ENCODE measurements at regions not wholly inside any gene's neighbourhood (a gene's known extent, or its start where the extent isn't known, plus 50 kb on each side); places are given as distances from the start of the nearest gene placed in this dataset.
"Not testable (repeated sequence)": the region's sequence is repeated elsewhere in the genome, so short reads cannot be mapped to it uniquely, and the experiment has no call there.

- H3K79me2 ChIP-seq (ENCODE audit: control insufficient read depth, insufficient read depth, low read length): no peaks in the 10 kb centered on the region
- no peaks in the 10 kb centered on the region for H3K36me3 ChIP-seq (ENCODE audit: control insufficient read depth, insufficient read depth, low read length)
- TF ChIP-seq CTCF (conservative IDR thresholded peaks at IDR 0.05 in 1 of 2, IDR thresholded peaks at IDR 0.05 in 1 of 2; ENCODE audit: low read depth in 1 of 2, low read length in 2 of 2) (no peak), EZH2 (IDR thresholded peaks at IDR 0.05; ENCODE audit: low read length, missing control alignments) (no peak)
- H3K4me1 ChIP-seq (ENCODE audit: control insufficient read depth, extremely low read depth, insufficient read depth, low read length): no peaks in the 10 kb centered on the region
- no peak overlapping the region for H2AFZ ChIP-seq (ENCODE audit: low read length)
- no peak overlapping the region for H3K27ac ChIP-seq (ENCODE audit: insufficient read depth, low read length)
- no peaks in the 10 kb centered on the region for H3K27me3 ChIP-seq (ENCODE audit: control insufficient read depth, insufficient read depth, low read length)
- H3K9me3 ChIP-seq (ENCODE audit: control insufficient read depth, insufficient read depth, low read depth, low read length): no peaks in the 10 kb centered on the region
- H3K9ac ChIP-seq (ENCODE audit: insufficient read depth, low read length): no peak overlapping the region
- no peak for DNase-seq (ENCODE audit: low read depth in 2 of 2)
- no peak overlapping the region for H3K4me2 ChIP-seq (ENCODE audit: extremely low read depth, insufficient read depth, low read length)
- no peak overlapping the region for H3K4me3 ChIP-seq (replicated peaks in 1 of 4; ENCODE audit: control extremely low read depth in 1 of 4, insufficient read depth in 1 of 4, low read depth in 3 of 4, low read length in 4 of 4)
- H4K20me1 ChIP-seq (ENCODE audit: control insufficient read depth, extremely low read depth, insufficient read depth, low read length): no peaks in the 10 kb centered on the region
Observed at GRCh38 chr10:81426722-81427121, 448.3 kb upstream of the NRG3 start.

GRCh38 chr10:81428456-81429134 is 446.4 kb upstream of the NRG3 start:
- Histone ChIP-seq H3K9me3 (ENCODE audit: control insufficient read depth, insufficient read depth, low read depth, low read length) (no peaks in the 10 kb centered on the region), H2AFZ (ENCODE audit: low read length) (no peak overlapping the region)
- DNase-seq (ENCODE audit: low read depth in 2 of 2): no peak

GRCh38 chr10:81439445-81439844 is 435.5 kb upstream of the NRG3 start:
- H3K9ac ChIP-seq (ENCODE audit: insufficient read depth, low read length): no peak overlapping the region
- no peaks in the 10 kb centered on the region for H4K20me1 ChIP-seq (ENCODE audit: control insufficient read depth, extremely low read depth, insufficient read depth, low read length)
- no peak overlapping the region for H2AFZ ChIP-seq (ENCODE audit: low read length)
- no peaks in the 10 kb centered on the region for H3K79me2 ChIP-seq (ENCODE audit: control insufficient read depth, insufficient read depth, low read length)
- no peaks in the 10 kb centered on the region for H3K36me3 ChIP-seq (ENCODE audit: control insufficient read depth, insufficient read depth, low read length)
- H3K4me1 ChIP-seq (ENCODE audit: control insufficient read depth, extremely low read depth, insufficient read depth, low read length): no peaks in the 10 kb centered on the region
- no peak for DNase-seq (ENCODE audit: low read depth in 2 of 2)
- no peak overlapping the region for H3K4me2 ChIP-seq (ENCODE audit: extremely low read depth, insufficient read depth, low read length)
- H3K9me3 ChIP-seq (ENCODE audit: control insufficient read depth, insufficient read depth, low read depth, low read length): no peaks in the 10 kb centered on the region
- TF ChIP-seq EZH2 (IDR thresholded peaks at IDR 0.05; ENCODE audit: low read length, missing control alignments) (no peak), CTCF (conservative IDR thresholded peaks at IDR 0.05 in 1 of 2, IDR thresholded peaks at IDR 0.05 in 1 of 2; ENCODE audit: low read depth in 1 of 2, low read length in 2 of 2) (no peak)
- no peak overlapping the region for H3K27ac ChIP-seq (ENCODE audit: insufficient read depth, low read length)
- no peak overlapping the region for H3K4me3 ChIP-seq (replicated peaks in 1 of 4; ENCODE audit: control extremely low read depth in 1 of 4, insufficient read depth in 1 of 4, low read depth in 3 of 4, low read length in 4 of 4)
- H3K27me3 ChIP-seq (ENCODE audit: control insufficient read depth, insufficient read depth, low read length): no peaks in the 10 kb centered on the region

More at GRCh38 chr10:81428456-81429134, 446.4 kb upstream of the NRG3 start:
- no peaks in the 10 kb centered on the region for H4K20me1 ChIP-seq (ENCODE audit: control insufficient read depth, extremely low read depth, insufficient read depth, low read length)
- no peaks in the 10 kb centered on the region for H3K4me1 ChIP-seq (ENCODE audit: control insufficient read depth, extremely low read depth, insufficient read depth, low read length)
- no peak overlapping the region for H3K4me2 ChIP-seq (ENCODE audit: extremely low read depth, insufficient read depth, low read length)
- H3K9ac ChIP-seq (ENCODE audit: insufficient read depth, low read length): no peak overlapping the region
- H3K27ac ChIP-seq (ENCODE audit: insufficient read depth, low read length): no peak overlapping the region
- no peaks in the 10 kb centered on the region for H3K79me2 ChIP-seq (ENCODE audit: control insufficient read depth, insufficient read depth, low read length)
- no peak overlapping the region for H3K4me3 ChIP-seq (replicated peaks in 1 of 4; ENCODE audit: control extremely low read depth in 1 of 4, insufficient read depth in 1 of 4, low read depth in 3 of 4, low read length in 4 of 4)
- TF ChIP-seq CTCF (conservative IDR thresholded peaks at IDR 0.05 in 1 of 2, IDR thresholded peaks at IDR 0.05 in 1 of 2; ENCODE audit: low read depth in 1 of 2, low read length in 2 of 2) (no peak), EZH2 (IDR thresholded peaks at IDR 0.05; ENCODE audit: low read length, missing control alignments) (no peak)
- H3K27me3 ChIP-seq (ENCODE audit: control insufficient read depth, insufficient read depth, low read length): no peaks in the 10 kb centered on the region
- H3K36me3 ChIP-seq (ENCODE audit: control insufficient read depth, insufficient read depth, low read length): no peaks in the 10 kb centered on the region

GRCh38 chr10:81441624-81442023 is 433.4 kb upstream of the NRG3 start:
- not testable (repeated sequence) for H2AFZ ChIP-seq (ENCODE audit: low read length)

More at GRCh38 chr10:81441624-81442023, 433.4 kb upstream of the NRG3 start:
- H3K36me3 ChIP-seq (ENCODE audit: control insufficient read depth, insufficient read depth, low read length); H3K9me3 ChIP-seq (ENCODE audit: control insufficient read depth, insufficient read depth, low read depth, low read length); H3K9ac ChIP-seq (ENCODE audit: insufficient read depth, low read length); H3K4me1 ChIP-seq (ENCODE audit: control insufficient read depth, extremely low read depth, insufficient read depth, low read length); H3K79me2 ChIP-seq (ENCODE audit: control insufficient read depth, insufficient read depth, low read length); H3K27me3 ChIP-seq (ENCODE audit: control insufficient read depth, insufficient read depth, low read length); DNase-seq (ENCODE audit: low read depth in 2 of 2); H3K4me3 ChIP-seq (replicated peaks in 1 of 4; ENCODE audit: control extremely low read depth in 1 of 4, insufficient read depth in 1 of 4, low read depth in 3 of 4, low read length in 4 of 4); H4K20me1 ChIP-seq (ENCODE audit: control insufficient read depth, extremely low read depth, insufficient read depth, low read length); H3K27ac ChIP-seq (ENCODE audit: insufficient read depth, low read length); H3K4me2 ChIP-seq (ENCODE audit: extremely low read depth, insufficient read depth, low read length): not testable (repeated sequence)

Data from fibroblast of lung (primary cell).